ENCODE measurements at regions not wholly inside any gene's neighbourhood (a gene's known extent, or its start where the extent isn't known, plus 50 kb on each side); places are given as distances from the start of the nearest gene placed in this dataset.
"Not testable (repeated sequence)": the region's sequence is repeated elsewhere in the genome, so short reads cannot be mapped to it uniquely, and the experiment has no call there.

DNA sequence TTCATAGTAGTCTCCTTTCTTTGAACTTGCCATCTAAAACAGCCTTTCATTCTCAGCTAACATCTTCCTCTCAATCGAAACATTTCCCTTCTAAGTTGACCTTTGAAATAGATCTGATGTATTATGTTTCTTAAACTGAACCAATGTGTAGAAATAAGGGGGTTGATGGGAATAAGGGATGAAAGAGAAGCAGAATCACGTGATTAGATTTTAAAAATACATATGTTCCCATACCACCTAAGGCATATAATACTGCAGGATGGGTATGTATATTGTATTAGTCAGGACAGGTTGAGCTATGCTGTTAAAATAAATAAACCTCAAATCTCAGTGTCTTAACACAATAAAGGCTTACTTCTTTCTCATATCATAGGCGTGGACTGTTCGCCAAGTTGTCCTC, 207.5 kb upstream of the SRD5A2 start:
- H3K4me1 Mint-ChIP-seq (ENCODE audit: low read depth), result no peaks in the 10 kb centered on the region
- H3K27ac Mint-ChIP-seq, result no peak overlapping the region
- ChIA-PET CTCF (no interaction called here), POLR2A (no interaction called here)
- Histone ChIP-seq H3K4me3 (ENCODE audit: low read length) (no peak overlapping the region), H3K36me3 (ENCODE audit: insufficient read depth, low read length) (no peaks in the 10 kb centered on the region), H3K9me3 (ENCODE audit: control insufficient read depth in 1 of 2, insufficient read depth in 1 of 2, low read length in 2 of 2) (no peaks in the 10 kb centered on the region), H3K27ac (ENCODE audit: low read depth in 1 of 2, low read length in 2 of 2) (no peak overlapping the region), H3K27me3 (ENCODE audit: control insufficient read depth in 1 of 2, insufficient read depth in 2 of 2, low read length in 2 of 2) (no peaks in the 10 kb centered on the region), H3K4me1 (ENCODE audit: insufficient read depth, low read length) (no peaks in the 10 kb centered on the region)
- TF ChIP-seq, protein P1, sequence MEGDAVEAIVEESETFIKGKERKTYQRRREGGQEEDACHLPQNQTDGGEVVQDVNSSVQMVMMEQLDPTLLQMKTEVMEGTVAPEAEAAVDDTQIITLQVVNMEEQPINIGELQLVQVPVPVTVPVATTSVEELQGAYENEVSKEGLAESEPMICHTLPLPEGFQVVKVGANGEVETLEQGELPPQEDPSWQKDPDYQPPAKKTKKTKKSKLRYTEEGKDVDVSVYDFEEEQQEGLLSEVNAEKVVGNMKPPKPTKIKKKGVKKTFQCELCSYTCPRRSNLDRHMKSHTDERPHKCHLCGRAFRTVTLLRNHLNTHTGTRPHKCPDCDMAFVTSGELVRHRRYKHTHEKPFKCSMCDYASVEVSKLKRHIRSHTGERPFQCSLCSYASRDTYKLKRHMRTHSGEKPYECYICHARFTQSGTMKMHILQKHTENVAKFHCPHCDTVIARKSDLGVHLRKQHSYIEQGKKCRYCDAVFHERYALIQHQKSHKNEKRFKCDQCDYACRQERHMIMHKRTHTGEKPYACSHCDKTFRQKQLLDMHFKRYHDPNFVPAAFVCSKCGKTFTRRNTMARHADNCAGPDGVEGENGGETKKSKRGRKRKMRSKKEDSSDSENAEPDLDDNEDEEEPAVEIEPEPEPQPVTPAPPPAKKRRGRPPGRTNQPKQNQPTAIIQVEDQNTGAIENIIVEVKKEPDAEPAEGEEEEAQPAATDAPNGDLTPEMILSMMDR (IDR thresholded peaks at IDR 0.05), result no peak
- intact Hi-C loops (cut with DNase I, micrococcal nuclease), result no loop called here
- no peak overlapping the region for H3K4me3 Mint-ChIP-seq
- ATAC-seq (ENCODE audit: poor library complexity) (no peak), DNase-seq (no peak)
- no peaks in the 10 kb centered on the region for H3K36me3 Mint-ChIP-seq (ENCODE audit: low read depth)
- H3K27me3 Mint-ChIP-seq, result peaks cover 17% of the 10 kb centered on the region
- peaks cover 3% of the 10 kb centered on the region for H3K9me3 Mint-ChIP-seq

DNA sequence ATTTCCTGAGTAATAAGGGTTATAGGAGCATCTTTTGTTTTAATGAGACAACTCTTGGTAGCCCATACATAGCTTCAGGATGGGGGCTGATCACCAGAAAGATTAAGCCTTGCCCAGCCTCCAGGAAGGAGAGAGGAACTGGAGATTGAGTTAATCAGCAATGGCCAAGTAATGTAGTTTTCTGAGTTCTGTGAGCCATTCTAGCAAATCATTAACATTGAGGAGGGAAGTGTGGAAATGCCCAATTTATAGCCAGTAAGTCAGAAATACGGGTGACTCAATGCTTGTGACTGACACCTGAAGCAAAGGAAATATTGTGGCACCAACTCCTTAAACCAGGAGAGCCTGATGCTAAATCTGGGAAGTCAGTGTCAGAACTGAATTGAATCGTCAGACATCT, 205.1 kb upstream of the SRD5A2 start:
- TF ChIP-seq, protein P1 (IDR thresholded peaks at IDR 0.05), result no peak
- Mint-ChIP-seq H3K27ac (no peak overlapping the region), H3K27me3 (peaks cover 24% of the 10 kb centered on the region), H3K4me1 (ENCODE audit: low read depth) (no peaks in the 10 kb centered on the region), H3K4me3 (no peak overlapping the region), H3K36me3 (ENCODE audit: low read depth) (no peaks in the 10 kb centered on the region), H3K9me3 (peaks cover 11% of the 10 kb centered on the region)
- ATAC-seq (ENCODE audit: poor library complexity), result no peak
- H3K27ac ChIP-seq (ENCODE audit: low read depth in 1 of 2, low read length in 2 of 2), result no peak overlapping the region
- H3K27me3 ChIP-seq (ENCODE audit: control insufficient read depth in 1 of 2, insufficient read depth in 2 of 2, low read length in 2 of 2), result no peaks in the 10 kb centered on the region
- H3K4me1 ChIP-seq (ENCODE audit: insufficient read depth, low read length), result no peaks in the 10 kb centered on the region
- intact Hi-C loops (cut with DNase I, micrococcal nuclease), result no loop called here
- H3K36me3 ChIP-seq (ENCODE audit: insufficient read depth, low read length), result no peaks in the 10 kb centered on the region
- DNase-seq, result no peak
- ChIA-PET POLR2A (no interaction called here), CTCF (no interaction called here)
- no peaks in the 10 kb centered on the region for H3K9me3 ChIP-seq (ENCODE audit: control insufficient read depth in 1 of 2, insufficient read depth in 1 of 2, low read length in 2 of 2)
- no peak overlapping the region for H3K4me3 ChIP-seq (ENCODE audit: low read length)

DNA sequence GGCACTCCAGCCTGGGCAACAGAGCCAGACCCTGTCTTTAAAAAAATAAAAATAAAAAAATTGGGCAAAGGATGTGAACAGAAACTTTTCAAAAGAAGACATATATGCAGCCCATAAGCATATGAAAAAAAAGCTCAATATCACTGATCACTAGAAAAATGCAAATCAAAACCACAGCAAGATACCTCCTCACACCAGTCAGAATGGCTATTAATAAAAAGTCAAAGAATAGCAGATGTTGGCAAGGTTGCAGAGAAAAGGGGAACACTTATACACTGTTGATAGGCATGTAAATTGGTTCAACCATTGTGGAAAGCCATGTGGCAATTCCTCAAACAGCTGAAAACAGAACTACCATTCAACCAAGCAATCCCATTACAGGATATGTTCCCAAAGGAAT, 204.1 kb upstream of the SRD5A2 start:
- Histone ChIP-seq H3K4me3 (ENCODE audit: low read length) (no peak overlapping the region), H3K27ac (ENCODE audit: low read depth in 1 of 2, low read length in 2 of 2) (no peak overlapping the region), H3K36me3 (ENCODE audit: insufficient read depth, low read length) (no peaks in the 10 kb centered on the region), H3K9me3 (ENCODE audit: control insufficient read depth in 1 of 2, insufficient read depth in 1 of 2, low read length in 2 of 2) (no peaks in the 10 kb centered on the region), H3K27me3 (ENCODE audit: control insufficient read depth in 1 of 2, insufficient read depth in 2 of 2, low read length in 2 of 2) (no peaks in the 10 kb centered on the region), H3K4me1 (ENCODE audit: insufficient read depth, low read length) (no peaks in the 10 kb centered on the region)
- CTCF ChIA-PET, result no interaction called here
- peaks cover 27% of the 10 kb centered on the region for H3K27me3 Mint-ChIP-seq
- TF ChIP-seq, protein P1 (IDR thresholded peaks at IDR 0.05), result no peak
- peaks cover 16% of the 10 kb centered on the region for H3K9me3 Mint-ChIP-seq
- ATAC-seq (ENCODE audit: poor library complexity) (no peak), DNase-seq (no peak)
- no peak overlapping the region for H3K27ac Mint-ChIP-seq
- no peak overlapping the region for H3K4me3 Mint-ChIP-seq
- POLR2A ChIA-PET, result no interaction called here
- intact Hi-C loops (cut with DNase I, micrococcal nuclease), result no loop called here
- H3K4me1 Mint-ChIP-seq (ENCODE audit: low read depth), result no peaks in the 10 kb centered on the region
- no peaks in the 10 kb centered on the region for H3K36me3 Mint-ChIP-seq (ENCODE audit: low read depth)

DNA sequence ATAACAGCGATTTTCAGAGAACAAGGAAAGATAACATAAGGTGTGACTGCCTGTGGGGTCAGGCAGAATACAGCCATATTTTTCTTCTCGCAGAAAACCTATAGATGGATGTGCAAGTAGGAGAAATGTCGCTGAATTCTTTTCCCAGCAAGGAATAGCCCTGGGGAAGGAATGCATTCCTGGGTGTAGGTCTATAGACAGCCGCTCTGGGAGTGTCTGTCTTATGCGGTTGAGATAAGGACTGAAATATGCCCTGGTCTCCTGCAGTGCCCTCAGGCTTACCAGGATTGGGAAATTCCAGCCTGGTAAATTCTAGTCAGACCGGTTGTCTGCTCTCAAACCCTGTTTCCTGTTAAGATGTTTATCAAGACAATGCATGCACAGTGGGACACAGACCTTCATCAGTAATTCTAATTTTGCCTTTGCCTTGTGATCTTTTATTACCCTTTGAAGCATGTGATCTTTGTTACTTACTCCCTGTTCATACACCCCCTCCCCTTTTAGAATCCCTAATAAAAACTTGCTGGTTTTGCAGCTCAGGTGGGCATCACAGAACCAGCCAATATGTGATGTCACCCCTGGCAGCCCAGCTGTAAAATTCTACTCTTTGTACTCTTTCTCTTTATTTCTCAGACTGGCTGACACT, 202.8 kb upstream of the SRD5A2 start:
- ATAC-seq (ENCODE audit: poor library complexity); intact Hi-C loops (cut with DNase I, micrococcal nuclease); H3K4me1 Mint-ChIP-seq (ENCODE audit: low read depth): not testable (repeated sequence)

More for the DNA sequence above, 202.8 kb upstream of the SRD5A2 start:
- DNase-seq; H3K27me3 ChIP-seq (ENCODE audit: control insufficient read depth in 1 of 2, insufficient read depth in 2 of 2, low read length in 2 of 2); POLR2A ChIA-PET; H3K36me3 Mint-ChIP-seq (ENCODE audit: low read depth); H3K36me3 ChIP-seq (ENCODE audit: insufficient read depth, low read length); H3K4me1 ChIP-seq (ENCODE audit: insufficient read depth, low read length); H3K4me3 Mint-ChIP-seq; H3K9me3 ChIP-seq (ENCODE audit: control insufficient read depth in 1 of 2, insufficient read depth in 1 of 2, low read length in 2 of 2); H3K27ac Mint-ChIP-seq; H3K27ac ChIP-seq (ENCODE audit: low read depth in 1 of 2, low read length in 2 of 2); CTCF ChIA-PET; H3K4me3 ChIP-seq (ENCODE audit: low read length): not testable (repeated sequence)
- Mint-ChIP-seq H3K27me3 (peaks cover 24% of the 10 kb centered on the region), H3K9me3 (peaks cover 16% of the 10 kb centered on the region)

Measured in CD4-positive, alpha-beta T cell (primary cell).